ENCODE measurements at regions not wholly inside any gene's neighbourhood (a gene's known extent, or its start where the extent isn't known, plus 50 kb on each side); places are given as distances from the start of the nearest gene placed in this dataset.

DNA sequence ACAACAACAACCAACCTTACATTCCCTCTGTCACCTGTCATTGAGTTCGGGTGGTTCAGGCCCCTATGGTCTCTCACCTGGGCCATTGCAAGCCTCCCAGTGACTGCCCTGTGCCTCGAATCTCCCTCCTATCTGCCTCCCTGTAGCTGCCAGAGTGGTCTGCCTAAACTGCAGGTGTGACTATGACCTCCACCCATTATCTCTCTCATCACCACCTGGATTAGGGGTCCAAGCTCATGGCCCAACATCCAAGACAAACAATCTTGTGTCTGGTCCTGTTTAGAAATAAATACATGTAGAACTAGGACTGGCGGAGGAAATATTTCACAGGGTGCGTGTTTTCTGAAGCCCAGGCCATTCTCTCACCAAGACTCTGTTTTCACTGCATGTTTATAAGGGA is 146.6 kb downstream of the HERPUD2 start:
- ChIA-PET POLR2A (no interaction called here), CTCF (ENCODE audit: low intra/inter-chr PET ratio) (no interaction called here)
- no TSS peak for BruUV-seq (replicated peaks)
- FAIRE-seq (no peak), DNase-seq (ENCODE audit: extremely low read depth in 1 of 4, low spot score in 3 of 4) (no peak), ATAC-seq (no peak)
- no peaks in the 10 kb centered on the region for H3K36me3 ChIP-seq (ENCODE audit: control insufficient read depth, insufficient read depth, low read length)
- no peak overlapping the region for H3K27ac ChIP-seq (ENCODE audit: extremely low read depth, low read depth, low read length)
- H3K27me3 ChIP-seq (ENCODE audit: control insufficient read depth in 2 of 2, insufficient read depth in 2 of 2, low read length in 2 of 2), result peaks cover 0 to 21% of the 10 kb centered on the region in 2 experiments; a peak in 3 of 5 replicates
- 2% methylated on average over 4 of the region's 4 CpGs for WGBS (ENCODE audit: insufficient coverage, low coverage, missing lambda C conversion rate)
- no peak overlapping the region for H3K9ac ChIP-seq (ENCODE audit: insufficient read depth in 1 of 2, low read depth in 2 of 2, low read length in 2 of 2)
- intact Hi-C loops (cut with micrococcal nuclease) (no loop called here), in situ Hi-C loops (cut with MboI) (loop anchor here (25.0 kb wide), 1 partner anchor 486 kb away; no protein-coding TSS in a partner anchor)
- no peaks in the 10 kb centered on the region for H4K20me1 ChIP-seq (replicated peaks; ENCODE audit: control insufficient read depth, insufficient read depth, low read length)
- H3K4me1 ChIP-seq (replicated peaks in 1 of 2; ENCODE audit: control insufficient read depth in 2 of 2, insufficient read depth in 2 of 2, low read length in 2 of 2), result no peaks in the 10 kb centered on the region
- no peak overlapping the region for H2AFZ ChIP-seq (ENCODE audit: low read depth, low read length)
- TF ChIP-seq HNRNPUL1 (IDR thresholded peaks at IDR 0.05; ENCODE audit: low read length) (no peak), TAL1 (IDR thresholded peaks at IDR 0.05) (no peak)
- TF ChIP-seq, protein P1, sequence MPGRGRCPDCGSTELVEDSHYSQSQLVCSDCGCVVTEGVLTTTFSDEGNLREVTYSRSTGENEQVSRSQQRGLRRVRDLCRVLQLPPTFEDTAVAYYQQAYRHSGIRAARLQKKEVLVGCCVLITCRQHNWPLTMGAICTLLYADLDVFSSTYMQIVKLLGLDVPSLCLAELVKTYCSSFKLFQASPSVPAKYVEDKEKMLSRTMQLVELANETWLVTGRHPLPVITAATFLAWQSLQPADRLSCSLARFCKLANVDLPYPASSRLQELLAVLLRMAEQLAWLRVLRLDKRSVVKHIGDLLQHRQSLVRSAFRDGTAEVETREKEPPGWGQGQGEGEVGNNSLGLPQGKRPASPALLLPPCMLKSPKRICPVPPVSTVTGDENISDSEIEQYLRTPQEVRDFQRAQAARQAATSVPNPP (IDR thresholded peaks at IDR 0.05; ENCODE audit: borderline replicate concordance, insufficient read depth, insufficient read length), result no peak
- H3K4me3 ChIP-seq, result no peak overlapping the region
- no peaks in the 10 kb centered on the region for H3K79me2 ChIP-seq (ENCODE audit: control insufficient read depth, insufficient read depth, low read length)
- no peak overlapping the region for H3K4me2 ChIP-seq (ENCODE audit: insufficient read depth, low read length)
- H3K9me3 ChIP-seq (replicated peaks; ENCODE audit: control insufficient read depth, insufficient read depth, low read depth, low read length), result no peaks in the 10 kb centered on the region
- H3K9me1 ChIP-seq (ENCODE audit: control insufficient read depth, insufficient read depth, low read length), result no peaks in the 10 kb centered on the region

DNA sequence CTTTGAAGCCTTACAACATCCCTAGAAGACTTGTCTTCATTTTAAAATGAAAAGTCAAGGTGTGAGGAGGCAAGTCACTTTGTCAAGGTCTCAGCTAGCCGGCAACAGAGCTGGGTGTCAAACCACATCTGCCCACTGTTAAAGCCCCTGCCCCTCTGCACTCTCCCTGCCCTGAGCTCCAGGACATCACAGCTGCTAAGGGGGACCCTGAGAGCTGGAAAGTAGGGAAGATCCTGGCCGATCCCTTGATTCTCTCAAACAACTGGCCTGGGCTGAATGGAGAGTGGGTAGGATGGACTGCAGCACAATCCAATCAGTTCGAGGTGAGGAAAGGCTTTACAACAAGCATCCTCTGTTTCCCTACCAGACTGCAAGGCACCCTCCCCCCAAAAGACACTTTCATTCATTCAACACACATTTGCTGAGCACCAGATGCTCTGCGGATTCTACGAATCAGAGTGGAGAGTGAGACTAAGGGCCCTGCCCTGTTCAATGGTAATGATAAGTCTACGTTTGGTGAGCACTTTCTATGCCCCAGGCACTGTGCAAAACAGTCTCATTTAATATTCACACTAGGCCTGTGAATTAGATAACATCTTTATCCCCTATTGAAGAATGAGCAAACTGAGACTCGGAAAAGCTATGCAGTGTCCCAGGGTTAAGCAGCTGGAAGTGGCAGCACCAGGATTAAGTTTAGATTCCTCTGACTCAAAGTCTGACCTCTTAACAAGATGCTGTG is 148.1 kb downstream of the HERPUD2 start:
- H3K4me1 ChIP-seq (replicated peaks in 1 of 2; ENCODE audit: control insufficient read depth in 2 of 2, insufficient read depth in 2 of 2, low read length in 2 of 2), result no peaks in the 10 kb centered on the region
- in situ Hi-C loops (cut with MboI), result loop anchor here (25.0 kb wide), 1 partner anchor 485 kb away; no protein-coding TSS in a partner anchor
- TF ChIP-seq, protein P2, sequence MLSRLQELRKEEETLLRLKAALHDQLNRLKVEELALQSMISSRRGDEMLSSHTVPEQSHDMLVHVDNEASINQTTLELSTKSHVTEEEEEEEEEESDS (CRISPR knock-in tag; IDR thresholded peaks at IDR 0.05), result no peak
- TF ChIP-seq, protein P3, sequence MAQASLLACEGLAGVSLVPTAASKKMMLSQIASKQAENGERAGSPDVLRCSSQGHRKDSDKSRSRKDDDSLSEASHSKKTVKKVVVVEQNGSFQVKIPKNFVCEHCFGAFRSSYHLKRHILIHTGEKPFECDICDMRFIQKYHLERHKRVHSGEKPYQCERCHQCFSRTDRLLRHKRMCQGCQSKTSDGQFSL (CRISPR knock-in tag; IDR thresholded peaks at IDR 0.05), result no peak
- TF ChIP-seq, protein P3 (tag; IDR thresholded peaks at IDR 0.05), result no peak
- TF ChIP-seq, protein P4, sequence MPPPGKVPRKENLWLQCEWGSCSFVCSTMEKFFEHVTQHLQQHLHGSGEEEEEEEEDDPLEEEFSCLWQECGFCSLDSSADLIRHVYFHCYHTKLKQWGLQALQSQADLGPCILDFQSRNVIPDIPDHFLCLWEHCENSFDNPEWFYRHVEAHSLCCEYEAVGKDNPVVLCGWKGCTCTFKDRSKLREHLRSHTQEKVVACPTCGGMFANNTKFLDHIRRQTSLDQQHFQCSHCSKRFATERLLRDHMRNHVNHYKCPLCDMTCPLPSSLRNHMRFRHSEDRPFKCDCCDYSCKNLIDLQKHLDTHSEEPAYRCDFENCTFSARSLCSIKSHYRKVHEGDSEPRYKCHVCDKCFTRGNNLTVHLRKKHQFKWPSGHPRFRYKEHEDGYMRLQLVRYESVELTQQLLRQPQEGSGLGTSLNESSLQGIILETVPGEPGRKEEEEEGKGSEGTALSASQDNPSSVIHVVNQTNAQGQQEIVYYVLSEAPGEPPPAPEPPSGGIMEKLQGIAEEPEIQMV (tag; conservative IDR thresholded peaks at IDR 0.05; ENCODE audit: low read depth), result no peak
- no peak for TF ChIP-seq RBM15 (IDR thresholded peaks at IDR 0.05; ENCODE audit: insufficient read depth, low read length)
- TF ChIP-seq ZNF707 (CRISPR knock-in tag; conservative IDR thresholded peaks at IDR 0.05), result no peak
- no peak for TF ChIP-seq CHD4 (IDR thresholded peaks at IDR 0.05; ENCODE audit: insufficient read depth, insufficient replicate concordance, low read depth, low read length, poor library complexity, severe bottlenecking)
- no peak for TF ChIP-seq SMAD4 (CRISPR knock-in tag; conservative IDR thresholded peaks at IDR 0.05)

More for the DNA sequence above, 148.1 kb downstream of the HERPUD2 start:
- ChIA-PET CTCF (ENCODE audit: low intra/inter-chr PET ratio) (no interaction called here), POLR2A (no interaction called here)
- FAIRE-seq, result no peak
- no peaks in the 10 kb centered on the region for H4K20me1 ChIP-seq (replicated peaks; ENCODE audit: control insufficient read depth, insufficient read depth, low read length)
- no peaks in the 10 kb centered on the region for H3K79me2 ChIP-seq (ENCODE audit: control insufficient read depth, insufficient read depth, low read length)
- no peak overlapping the region for H3K4me3 ChIP-seq
- H3K36me3 ChIP-seq (ENCODE audit: control insufficient read depth, insufficient read depth, low read length), result no peaks in the 10 kb centered on the region
- H3K9me1 ChIP-seq (ENCODE audit: control insufficient read depth, insufficient read depth, low read length), result no peaks in the 10 kb centered on the region
- DNase-seq (ENCODE audit: extremely low read depth in 1 of 4, low spot score in 3 of 4), result no peak
- no peak overlapping the region for H2AFZ ChIP-seq (ENCODE audit: low read depth, low read length)
- intact Hi-C loops (cut with micrococcal nuclease), result no loop called here
- ATAC-seq, result no peak
- 0% methylated on average over 7 of the region's 7 CpGs for WGBS (ENCODE audit: insufficient coverage, low coverage, missing lambda C conversion rate)
- peaks cover 0 to 21% of the 10 kb centered on the region in 2 experiments; a peak in 4 of 5 replicates for H3K27me3 ChIP-seq (ENCODE audit: control insufficient read depth in 2 of 2, insufficient read depth in 2 of 2, low read length in 2 of 2)
- no peak overlapping the region for H3K27ac ChIP-seq (ENCODE audit: extremely low read depth, low read depth, low read length)
- H3K9me3 ChIP-seq (replicated peaks; ENCODE audit: control insufficient read depth, insufficient read depth, low read depth, low read length), result no peaks in the 10 kb centered on the region
- no peak overlapping the region for H3K9ac ChIP-seq (ENCODE audit: insufficient read depth in 1 of 2, low read depth in 2 of 2, low read length in 2 of 2)
- no peak overlapping the region for H3K4me2 ChIP-seq (ENCODE audit: insufficient read depth, low read length)
- no TSS peak for BruUV-seq (replicated peaks)
